ENCODE measurements at regions not wholly inside any gene's neighbourhood (a gene's known extent, or its start where the extent isn't known, plus 50 kb on each side); places are given as distances from the start of the nearest gene placed in this dataset.
A peak's percentile ranks its signal among the peaks of the same experiment; 100 is the strongest.
"Not testable (repeated sequence)": the region's sequence is repeated elsewhere in the genome, so short reads cannot be mapped to it uniquely, and the experiment has no call there.

GRCh38 chr3:177439694-177440269 lies 242.5 kb upstream of the TBL1XR1 start:
- no peak for DNase-seq

- DNase-seq = no peak
These were observed 243.3 kb upstream of the TBL1XR1 start for GRCh38 chr3:177440456-177441104.

GRCh38 chr3:177441276-177441812 lies 244.1 kb upstream of the TBL1XR1 start:
- no peak for DNase-seq

- DNase-seq = no peak
These were observed 244.7 kb upstream of the TBL1XR1 start for GRCh38 chr3:177441813-177442646.

- no peak for DNase-seq
These were observed 246.2 kb upstream of the TBL1XR1 start for GRCh38 chr3:177443469-177443868.

GRCh38 chr3:177444696-177445095 lies 247.4 kb upstream of the TBL1XR1 start:
- DNase-seq = no peak

GRCh38 chr3:177445549-177445948 lies 248.3 kb upstream of the TBL1XR1 start:
- DNase-seq = no peak

- no peak for DNase-seq
These were observed 248.9 kb upstream of the TBL1XR1 start for GRCh38 chr3:177446165-177446601.

GRCh38 chr3:177447938-177448337 lies 250.7 kb upstream of the TBL1XR1 start:
- peak; percentile 68 for DNase-seq

- DNase-seq = no peak
These were observed 251.7 kb upstream of the TBL1XR1 start for GRCh38 chr3:177448987-177449359.

GRCh38 chr3:177449360-177450006 lies 252.2 kb upstream of the TBL1XR1 start:
- DNase-seq = no peak

- no peak for DNase-seq
These were observed 254.0 kb upstream of the TBL1XR1 start for GRCh38 chr3:177451301-177451750.

- no peak for DNase-seq
These were observed 254.9 kb upstream of the TBL1XR1 start for GRCh38 chr3:177451864-177452830.

GRCh38 chr3:177452831-177453450 lies 255.7 kb upstream of the TBL1XR1 start:
- no peak for DNase-seq

- no peak for DNase-seq
These were observed 256.2 kb upstream of the TBL1XR1 start for GRCh38 chr3:177453451-177453844.

GRCh38 chr3:177457204-177457603 lies 259.9 kb upstream of the TBL1XR1 start:
- DNase-seq = not testable (repeated sequence)

- DNase-seq = no peak
These were observed 262.1 kb upstream of the TBL1XR1 start for GRCh38 chr3:177459401-177459800.

GRCh38 chr3:177460047-177460446 lies 262.8 kb upstream of the TBL1XR1 start:
- DNase-seq = no peak

GRCh38 chr3:177461765-177462164 lies 264.5 kb upstream of the TBL1XR1 start:
- DNase-seq = no peak

- not testable (repeated sequence) for DNase-seq
These were observed 266.1 kb upstream of the TBL1XR1 start for GRCh38 chr3:177463341-177463740.

- no peak for DNase-seq
These were observed 266.6 kb upstream of the TBL1XR1 start for GRCh38 chr3:177463863-177464262.
